Stimulated activated CD8-positive, alpha-beta memory T cell treated with anti-CD3 and anti-CD28 coated beads, Interleukin-12 subunit alpha, Interleukin-12 subunit beta, amount 100 ng/mL, for 4 hours (primary cell): ENCODE measurements at regions not wholly inside any gene's neighbourhood (a gene's known extent, or its start where the extent isn't known, plus 50 kb on each side); places are given as distances from the start of the nearest gene placed in this dataset.

ENCODE experiments used
- DNase-seq: peaks from one replicate; pipeline ENCODE4 v3.0.0-alpha.2; 2020; ENCODE audit warnings: low read depth

DNA sequence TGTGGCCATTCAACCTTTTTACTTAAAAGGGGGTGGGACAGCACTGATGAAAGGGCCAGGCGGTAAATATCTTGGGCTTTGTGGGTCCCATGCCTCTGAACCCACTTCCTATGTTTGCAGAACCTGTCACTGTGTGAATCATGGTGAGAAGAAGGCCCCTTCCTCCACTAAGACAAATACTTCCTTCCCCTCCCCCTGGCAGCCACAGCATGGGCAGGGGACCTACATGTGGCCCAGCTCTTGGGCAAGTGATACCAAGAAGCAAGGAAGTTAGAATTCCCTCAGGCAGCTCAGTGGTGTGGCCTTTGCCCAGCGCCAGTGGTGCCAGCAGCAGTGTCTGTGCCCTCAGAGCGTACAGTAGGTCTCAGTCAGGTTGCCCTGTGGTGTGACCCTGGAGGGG is 168.6 kb downstream of the TRIM33 start:
- peak; percentile 26 for DNase-seq

- DNase-seq = no peak
These were observed 169.1 kb downstream of the TRIM33 start for GRCh38 chr1:114341856-114342255.

DNA sequence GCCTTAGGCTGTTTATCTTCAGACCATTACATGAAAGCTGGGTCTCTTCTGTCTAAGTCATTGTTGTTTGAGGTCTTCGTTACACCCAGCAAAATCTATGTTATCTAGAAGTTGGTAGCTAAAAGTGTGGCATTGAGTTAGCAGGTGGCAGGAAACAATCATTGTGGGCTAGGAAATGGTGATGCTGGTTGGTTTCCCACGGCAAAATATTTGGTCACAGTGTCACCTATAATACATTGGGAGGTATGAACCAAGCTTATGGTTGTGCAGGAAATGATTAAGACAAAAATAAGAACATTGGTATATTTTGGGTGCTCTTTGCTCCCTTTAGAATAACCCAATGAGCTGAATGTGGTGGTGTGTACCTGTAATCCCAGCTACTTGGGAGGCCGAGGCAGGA is 169.7 kb downstream of the TRIM33 start:
- DNase-seq = no peak

DNA sequence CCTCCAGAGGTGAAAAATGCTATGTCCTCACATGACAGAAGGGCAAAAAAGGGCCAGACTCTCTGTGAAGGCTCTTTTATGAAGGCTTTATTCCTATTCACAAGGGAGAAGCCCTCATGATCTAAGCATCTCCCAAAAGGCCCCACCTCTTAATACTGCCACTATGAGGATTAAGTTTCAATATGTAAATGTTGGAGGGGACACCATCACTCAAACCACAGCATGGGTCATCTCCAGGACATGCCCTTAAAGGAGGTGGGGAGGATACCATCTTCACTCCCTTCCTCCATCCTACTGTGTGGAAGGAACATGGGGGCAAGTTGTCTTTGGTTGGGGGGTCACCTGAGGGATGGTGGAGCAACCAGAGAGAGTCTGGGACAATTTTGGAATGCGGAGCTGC is 170.1 kb downstream of the TRIM33 start:
- no peak for DNase-seq

DNA sequence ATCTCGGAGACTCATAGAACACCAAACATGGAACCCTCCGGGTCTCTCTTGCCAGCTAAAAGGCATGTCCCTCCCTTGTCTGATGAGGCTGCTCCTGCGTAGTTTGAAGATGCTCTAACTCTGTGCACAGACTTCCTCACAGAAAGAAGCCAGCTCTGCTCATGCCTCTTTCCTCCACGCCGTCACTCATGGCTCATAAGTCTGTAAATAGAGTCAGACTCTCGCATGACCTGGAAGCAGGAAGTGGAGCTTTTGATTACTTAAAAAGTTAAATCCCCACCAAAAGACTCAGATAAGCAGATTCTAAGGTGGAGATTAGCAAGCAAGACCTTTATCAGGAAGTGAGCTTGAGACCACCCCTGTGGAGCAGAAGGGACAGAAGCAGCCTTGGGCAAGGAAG is 171.6 kb downstream of the TRIM33 start:
- no peak for DNase-seq

- no peak for DNase-seq
These were observed 172.7 kb downstream of the TRIM33 start for GRCh38 chr1:114338191-114338890.

- DNase-seq = no peak
These were observed 173.6 kb downstream of the TRIM33 start for GRCh38 chr1:114337417-114337816.

DNA sequence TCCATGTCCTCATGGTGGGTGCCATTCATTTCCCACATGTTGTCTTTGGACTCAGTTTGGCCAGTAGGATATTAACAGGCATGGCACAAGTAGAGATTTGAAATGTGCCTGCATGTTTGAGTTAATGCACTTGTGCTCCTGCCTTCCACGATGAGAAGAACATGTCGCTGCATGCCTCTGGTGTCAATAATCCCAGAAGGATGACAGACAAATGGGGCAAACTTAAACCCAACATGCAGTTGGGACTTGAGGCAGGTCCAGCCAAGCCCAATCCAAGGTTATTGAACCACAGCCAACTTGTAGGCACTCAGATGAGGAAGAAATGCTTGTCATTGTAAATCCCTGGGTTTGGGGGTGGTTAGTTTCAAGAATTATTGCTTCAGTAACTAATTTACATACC is 174.6 kb downstream of the TRIM33 start:
- DNase-seq = no peak

- no peak for DNase-seq
These were observed 175.7 kb downstream of the TRIM33 start for GRCh38 chr1:114335273-114335672.

DNA sequence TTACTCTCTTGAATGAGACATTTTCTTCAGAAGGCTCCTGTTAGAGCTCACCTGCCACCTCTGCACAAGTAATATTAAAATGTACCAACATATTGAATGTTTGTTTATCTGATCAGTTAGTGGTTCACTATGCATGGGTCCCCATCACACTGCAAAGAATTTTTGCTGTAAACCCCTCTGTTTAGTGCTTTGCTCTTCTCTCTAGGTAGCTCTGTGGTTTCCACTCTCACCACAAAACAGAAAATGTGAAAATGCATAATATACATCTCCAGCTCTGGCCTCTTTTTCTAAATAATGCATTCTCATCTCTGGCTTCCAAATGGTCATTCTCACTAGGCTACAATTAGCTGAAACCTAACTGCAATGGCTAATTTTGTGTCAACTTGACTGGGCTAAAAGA is 176.7 kb downstream of the TRIM33 start:
- no peak for DNase-seq

GRCh38 chr1:114333690-114334089 is 177.3 kb downstream of the TRIM33 start:
- DNase-seq = no peak

DNA sequence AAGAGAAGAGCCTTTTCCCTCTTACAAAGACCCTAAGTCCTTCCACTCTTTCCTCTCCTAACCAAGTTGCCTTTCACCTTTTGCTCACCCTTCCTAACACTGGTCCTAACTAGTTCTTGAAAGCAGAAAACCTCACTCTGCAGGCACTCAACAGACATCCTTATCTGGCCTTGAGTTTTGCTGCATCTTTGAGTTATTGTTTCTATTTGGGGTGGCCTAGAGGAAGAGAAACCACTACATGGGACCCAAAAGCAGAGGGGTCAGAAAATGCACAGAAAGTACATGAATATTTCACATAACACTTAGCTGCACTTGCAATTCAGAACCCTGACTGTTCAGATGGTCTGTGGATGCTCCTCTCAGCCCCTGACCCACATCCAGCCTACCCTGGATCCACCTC is 178.3 kb upstream of the SYT6 start:
- no peak for DNase-seq

DNA sequence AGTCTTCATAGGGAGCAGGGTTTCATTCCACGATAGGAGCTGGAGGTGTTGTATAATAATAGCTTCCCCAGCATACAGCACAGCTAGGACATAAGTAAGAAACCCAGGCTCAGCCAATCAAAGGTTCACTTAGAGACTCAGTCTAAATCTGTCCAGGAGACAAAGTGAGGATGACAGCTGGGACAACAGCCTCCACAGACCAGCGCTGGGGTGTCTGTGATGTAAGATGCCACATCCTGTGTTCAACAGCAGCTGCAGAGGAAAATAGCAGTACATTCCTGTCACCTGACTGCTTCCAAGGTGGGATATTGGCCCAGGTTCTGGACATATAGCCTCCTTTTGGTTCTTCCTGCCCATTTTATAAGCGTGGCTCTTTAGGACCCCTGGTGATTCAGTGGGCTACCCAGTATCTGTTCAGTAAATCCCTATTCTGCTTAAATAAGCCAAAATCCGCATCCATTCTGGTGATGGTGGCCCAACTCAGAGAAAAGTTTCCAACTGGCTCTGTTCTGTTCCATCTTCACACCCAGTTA is 176.8 kb upstream of the SYT6 start:
- DNase-seq = no peak

GRCh38 chr1:114328361-114328904 is 174.8 kb upstream of the SYT6 start:
- no peak for DNase-seq

GRCh38 chr1:114324662-114324965 is 170.9 kb upstream of the SYT6 start:
- DNase-seq = no peak

DNA sequence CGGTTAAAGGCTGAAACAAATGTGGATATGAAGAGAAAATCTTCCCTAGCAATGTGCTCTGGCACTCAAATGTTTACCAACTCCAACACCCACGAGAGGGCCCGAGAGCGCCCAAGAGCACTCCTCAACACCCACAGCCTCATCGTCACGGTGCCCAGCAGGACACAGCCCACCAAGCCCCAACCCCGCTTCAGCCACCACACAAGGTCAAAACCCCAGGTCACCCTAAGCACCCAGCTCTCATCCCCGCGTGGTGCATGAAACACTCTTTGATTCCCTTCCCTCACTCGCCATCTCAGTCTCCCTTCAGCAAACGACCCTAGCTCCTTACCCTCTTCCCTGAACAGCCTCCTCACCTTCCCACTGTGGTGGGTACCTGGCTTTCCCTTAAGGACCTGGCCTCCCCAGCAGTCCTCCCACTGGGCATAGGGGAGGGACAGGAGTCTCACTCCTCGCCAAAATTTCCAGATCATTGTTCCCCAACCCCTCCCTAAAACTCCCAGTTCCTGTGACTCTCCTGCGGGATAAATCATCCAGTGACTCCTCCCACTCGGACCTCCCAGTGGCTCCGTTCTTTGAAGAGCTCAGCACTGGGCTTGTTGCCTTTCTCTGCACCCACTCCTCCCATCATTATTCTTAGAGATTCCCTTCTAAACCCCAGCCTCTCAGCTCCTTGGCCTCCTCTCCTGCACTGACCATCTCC is 170.4 kb upstream of the SYT6 start:
- no peak for DNase-seq

- DNase-seq = no peak
These were observed 169.1 kb upstream of the SYT6 start for GRCh38 chr1:114322734-114323133.

GRCh38 chr1:114322207-114322606 is 168.5 kb upstream of the SYT6 start:
- DNase-seq = no peak

- no peak for DNase-seq
These were observed 166.9 kb upstream of the SYT6 start for GRCh38 chr1:114320586-114320985.

DNA sequence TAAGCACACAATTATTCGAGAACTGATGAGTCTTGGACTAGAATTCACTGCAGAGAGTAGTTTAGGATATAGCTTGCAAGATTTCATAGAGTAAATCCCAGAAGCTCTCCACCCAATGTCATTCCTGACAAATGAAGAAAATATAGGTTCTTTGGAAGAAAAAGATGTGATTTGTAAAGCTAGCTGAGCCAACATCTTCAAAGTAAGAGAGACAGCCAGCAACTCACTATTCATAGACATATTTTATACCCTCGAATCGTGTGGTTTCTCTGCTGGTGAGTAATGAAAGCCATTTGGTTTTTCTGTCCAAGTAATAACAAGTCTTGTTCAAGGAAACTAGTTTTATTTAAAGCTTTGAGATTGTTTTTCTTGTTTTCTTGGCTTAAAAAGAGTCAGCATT is 165.7 kb upstream of the SYT6 start:
- no peak for DNase-seq

DNA sequence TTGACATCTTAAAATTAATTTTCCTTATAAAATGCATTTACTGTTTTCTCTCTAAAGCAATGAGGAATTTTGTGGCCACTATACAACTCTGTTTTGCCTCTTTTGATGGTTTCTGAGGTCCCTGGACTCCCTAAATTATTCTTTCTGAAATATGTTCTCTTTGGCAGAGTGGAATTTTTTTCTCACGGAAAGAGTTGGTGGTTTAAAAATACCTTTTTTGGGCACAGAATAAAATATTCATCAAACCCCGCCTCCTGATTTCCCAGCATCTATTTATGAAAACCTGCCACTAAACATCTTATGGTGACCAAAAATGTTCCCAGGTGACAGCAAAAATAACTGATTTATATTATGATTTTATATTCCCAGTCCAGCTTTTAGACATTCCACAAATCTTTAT is 165.3 kb upstream of the SYT6 start:
- no peak for DNase-seq

GRCh38 chr1:114316204-114316603 is 162.5 kb upstream of the SYT6 start:
- no peak for DNase-seq

DNA sequence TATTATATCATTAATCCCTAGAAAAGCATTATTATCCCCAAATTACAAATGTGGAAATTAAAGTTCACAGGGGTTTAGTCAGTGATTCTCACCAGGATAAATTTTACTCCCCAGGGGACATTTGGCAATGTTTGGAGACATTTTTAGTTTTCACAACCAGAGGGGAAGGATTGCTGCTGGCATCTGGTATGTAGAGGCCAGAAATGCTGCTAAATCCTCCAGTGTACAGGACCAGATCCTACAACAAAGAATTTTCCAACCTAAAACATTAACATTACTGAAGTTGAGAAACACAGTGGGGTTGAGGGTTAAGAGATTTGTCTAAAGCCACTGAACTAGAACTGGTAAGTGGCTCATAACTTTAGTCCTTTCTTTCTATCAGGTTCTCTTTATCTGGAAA is 162.0 kb upstream of the SYT6 start:
- no peak for DNase-seq

DNA sequence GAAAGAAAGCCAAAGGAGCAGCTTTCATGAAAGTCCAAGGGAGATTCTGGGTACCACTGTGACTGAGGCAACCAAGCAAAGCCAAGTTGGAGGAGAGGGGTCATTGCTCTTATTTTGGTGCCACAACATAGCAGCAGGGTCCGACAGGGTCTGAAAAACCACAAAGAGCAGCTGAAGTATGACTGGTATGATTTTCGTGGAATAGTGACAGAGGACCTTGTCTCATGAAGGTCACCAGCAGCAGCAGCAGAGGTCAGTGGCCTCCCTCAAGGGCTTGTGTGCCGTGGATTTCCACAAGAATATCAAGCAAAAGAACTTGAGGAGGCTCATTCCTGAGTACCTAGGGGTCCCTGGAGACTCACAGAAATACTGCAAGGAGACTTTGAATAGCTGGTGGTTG is 160.9 kb upstream of the SYT6 start:
- no peak for DNase-seq
